MCF 10A (cell line): ENCODE measurements at regions not wholly inside any gene's neighbourhood (a gene's known extent, or its start where the extent isn't known, plus 50 kb on each side); places are given as distances from the start of the nearest gene placed in this dataset.
"Not testable (repeated sequence)": the region's sequence is repeated elsewhere in the genome, so short reads cannot be mapped to it uniquely, and the experiment has no call there.

ENCODE experiments used
- BruUV-seq: library from RNA; stranded (reverse); fragments of 400-500 nt; replicated peaks from 2 replicates; lab custom pipeline; 2021; lab: Mats Ljungman, UMichigan
- CTCF ChIA-PET: fragments of 300-600 bp; sonication (Branson Sonifier 250); formaldehyde crosslinking; extraction: SDS; loops from one replicate; lab custom pipeline; 2021; ENCODE audit warnings: antibody characterized with exemption, inconsistent platforms; lab: Yijun Ruan, JAX
- POLR2A ChIA-PET: fragments of 300-600, 350-650 bp; sonication (Branson Sonifier 250); formaldehyde crosslinking; extraction: SDS; loops from one replicate; lab custom pipeline; 2020; ENCODE audit warnings: antibody characterized with exemption, inconsistent platforms; lab: Yijun Ruan, JAX
- DNase-seq: peaks from one replicate; pipeline ENCODE4 v3.0.0-alpha.2; 2018; ENCODE audit not compliant: unreplicated experiment
- H3K27ac Mint-ChIP-seq: one replicate; pipeline ENCODE4 v1.8.0; 2022; ENCODE audit warnings: mild to moderate bottlenecking, low read depth, mixed read lengths; ENCODE audit not compliant: unreplicated experiment
- H3K27me3 Mint-ChIP-seq: one replicate; pipeline ENCODE4 v1.8.0; 2022; ENCODE audit warnings: mixed read lengths; ENCODE audit not compliant: insufficient read depth, unreplicated experiment
- H3K36me3 Mint-ChIP-seq: one replicate; pipeline ENCODE4 v1.8.0; 2022; ENCODE audit warnings: mild to moderate bottlenecking, moderate library complexity, mixed read lengths; ENCODE audit not compliant: insufficient read depth, unreplicated experiment
- H3K4me1 Mint-ChIP-seq: one replicate; pipeline ENCODE4 v1.8.0; 2022; ENCODE audit warnings: mixed read lengths; ENCODE audit not compliant: insufficient read depth, unreplicated experiment
- H3K4me3 Mint-ChIP-seq: one replicate; pipeline ENCODE4 v1.8.0; 2022; ENCODE audit warnings: mild to moderate bottlenecking, moderate library complexity, mixed read lengths; ENCODE audit not compliant: unreplicated experiment
- H3K9me3 Mint-ChIP-seq: one replicate; pipeline ENCODE4 v1.8.0; 2022; ENCODE audit warnings: mixed read lengths; ENCODE audit not compliant: unreplicated experiment
- CTCF ChIP-seq: fragments of 200-600 bp; IDR thresholded peaks from one replicate; pipeline ENCODE4 v1.8.0; 2022; ENCODE audit warnings: antibody characterized with exemption, mild to moderate bottlenecking; ENCODE audit not compliant: unreplicated experiment
- intact Hi-C: fragments of 100-400 bp; cut with micrococcal nuclease; formaldehyde crosslinking; loops from 2 replicates; pipeline ENCODE4 v1.14.1; 2022

DNA sequence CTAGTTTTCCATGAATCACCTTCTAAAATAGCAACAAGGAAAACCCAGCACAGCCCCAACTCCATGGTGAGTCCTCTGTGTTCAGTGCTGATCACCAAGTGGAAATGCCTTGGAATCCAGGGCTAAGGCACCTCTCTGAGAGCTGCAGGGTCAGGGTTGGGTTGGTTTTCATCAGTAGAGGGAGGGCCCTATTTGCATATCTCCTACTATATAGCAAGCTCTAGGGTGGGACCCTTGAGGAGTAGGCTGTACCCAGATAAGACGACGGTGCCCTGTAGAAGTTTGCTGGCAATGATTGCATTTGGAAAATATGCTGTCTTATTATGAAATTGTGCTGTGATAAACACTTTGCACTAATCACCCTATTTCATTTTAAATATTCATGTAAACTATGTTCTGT, 1011.8 kb downstream of the TMEM121 start:
- TF ChIP-seq CTCF = no peak
- ChIA-PET CTCF (interaction anchor here (0.9 to 1.3 kb wide), 2 partner anchors 15 to 34 kb away, joined by 3 to 5 read pairs; no protein-coding TSS in a partner anchor), POLR2A (no interaction called here)
- H3K9me3 Mint-ChIP-seq = no peaks in the 10 kb centered on the region
- H3K27me3 Mint-ChIP-seq = peaks cover 45% of the 10 kb centered on the region
- intact Hi-C loops = loop anchor here (10.0 kb wide), 1 partner anchor 103 kb away; no protein-coding TSS in a partner anchor
- no TSS peak for BruUV-seq
- no peaks in the 10 kb centered on the region for H3K36me3 Mint-ChIP-seq
- no peak overlapping the region for H3K27ac Mint-ChIP-seq
- H3K4me3 Mint-ChIP-seq = no peak overlapping the region
- DNase-seq = no peak
- no peaks in the 10 kb centered on the region for H3K4me1 Mint-ChIP-seq

DNA sequence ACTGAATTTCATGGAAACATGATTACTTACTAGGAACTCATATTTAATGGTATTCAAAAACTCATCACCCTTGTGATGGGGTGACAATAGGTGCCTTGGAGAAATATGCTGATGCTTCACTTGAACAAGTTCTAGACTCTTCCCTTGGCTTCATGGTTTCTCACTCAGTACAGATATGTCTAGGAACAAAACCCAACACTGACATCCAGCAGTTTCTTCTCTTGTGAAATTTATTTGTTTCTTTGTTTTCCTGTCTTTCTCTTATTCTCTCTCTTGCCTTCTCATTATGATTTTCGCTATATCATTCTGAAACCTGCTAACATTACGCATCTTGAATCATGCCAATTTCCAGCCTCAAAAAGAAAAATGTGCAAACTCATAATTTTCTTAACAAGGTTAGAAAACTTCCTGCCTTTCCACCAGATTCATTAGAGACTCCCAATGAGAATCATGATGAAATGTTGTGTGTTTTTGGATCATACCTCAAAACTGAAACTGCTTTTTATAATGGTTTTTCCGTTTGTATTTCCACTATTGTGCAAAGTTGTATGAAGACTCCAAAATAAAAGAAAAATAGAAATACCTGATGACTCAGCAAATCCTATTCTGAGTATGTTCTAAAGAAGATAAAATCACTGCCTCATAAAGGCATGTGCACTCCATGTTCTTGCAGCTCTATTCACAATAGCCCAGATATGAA, 1021.5 kb downstream of the TMEM121 start:
- ChIA-PET POLR2A (no interaction called here), CTCF (interaction anchor here (0.6 kb wide), 1 partner anchor 38 kb away, joined by 3 read pairs; no protein-coding TSS in a partner anchor)
- DNase-seq = no peak
- H3K4me3 Mint-ChIP-seq = no peak overlapping the region
- intact Hi-C loops = no loop called here
- peaks cover 55% of the 10 kb centered on the region for H3K27me3 Mint-ChIP-seq
- no peaks in the 10 kb centered on the region for H3K36me3 Mint-ChIP-seq
- no peak overlapping the region for H3K27ac Mint-ChIP-seq
- no peaks in the 10 kb centered on the region for H3K9me3 Mint-ChIP-seq
- BruUV-seq = no TSS peak
- TF ChIP-seq CTCF = no peak
- H3K4me1 Mint-ChIP-seq = no peaks in the 10 kb centered on the region

DNA sequence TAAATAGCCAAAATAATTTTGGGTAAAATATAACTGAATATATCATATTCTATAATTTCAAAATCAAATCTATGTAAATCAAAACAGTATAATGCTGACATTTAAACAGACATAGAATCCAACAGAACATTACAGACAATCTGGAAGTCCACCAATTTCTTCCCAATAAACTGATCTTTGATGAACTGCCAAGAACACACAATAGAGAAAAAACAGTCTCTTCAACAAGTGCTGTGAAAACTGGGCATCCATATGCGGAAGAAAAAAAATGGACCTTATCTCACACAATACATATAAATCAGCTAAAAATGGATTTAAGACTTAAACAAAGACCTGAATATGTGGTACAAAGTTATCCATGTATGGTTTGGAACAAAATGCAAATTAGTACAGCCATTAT, 1022.7 kb downstream of the TMEM121 start:
- no TSS peak for BruUV-seq
- no peaks in the 10 kb centered on the region for H3K9me3 Mint-ChIP-seq
- TF ChIP-seq CTCF = no peak

GRCh38 chr14:106551265-106551664, 1024.9 kb downstream of the TMEM121 start:
- ChIA-PET POLR2A (interaction anchor here (0.6 kb wide), 1 partner anchor 432 kb away, joined by 3 read pairs; no protein-coding TSS in a partner anchor), CTCF (no interaction called here)
- H3K27me3 Mint-ChIP-seq = peaks cover 67% of the 10 kb centered on the region
- TF ChIP-seq CTCF = no peak
- no peak overlapping the region for H3K4me3 Mint-ChIP-seq
- no peak overlapping the region for H3K27ac Mint-ChIP-seq
- no peaks in the 10 kb centered on the region for H3K4me1 Mint-ChIP-seq
- peak; percentile 11 for DNase-seq
- intact Hi-C loops = no loop called here
- no peaks in the 10 kb centered on the region for H3K36me3 Mint-ChIP-seq
- no peaks in the 10 kb centered on the region for H3K9me3 Mint-ChIP-seq
- BruUV-seq = no TSS peak

More for the DNA sequence above, 1022.7 kb downstream of the TMEM121 start:
- Mint-ChIP-seq H3K36me3 (no peaks in the 10 kb centered on the region), H3K27ac (no peak overlapping the region), H3K27me3 (peaks cover 58% of the 10 kb centered on the region), H3K4me1 (no peaks in the 10 kb centered on the region), H3K4me3 (no peak overlapping the region)
- POLR2A ChIA-PET = no interaction called here
- CTCF ChIA-PET = interaction anchor here (0.6 kb wide), 1 partner anchor 113 kb away, joined by 3 read pairs; no protein-coding TSS in a partner anchor
- DNase-seq = no peak
- intact Hi-C loops = no loop called here

- intact Hi-C loops, H3K36me3 Mint-ChIP-seq, POLR2A ChIA-PET, H3K4me3 Mint-ChIP-seq, H3K27ac Mint-ChIP-seq, DNase-seq, H3K4me1 Mint-ChIP-seq, H3K9me3 Mint-ChIP-seq, BruUV-seq: not testable (repeated sequence)
- CTCF ChIA-PET = interaction anchor here (0.6 to 2.6 kb wide), 3 partner anchors 26 to 209 kb away, joined by 3 to 8 read pairs (median 3); no protein-coding TSS in a partner anchor
- peaks cover 51% of the 10 kb centered on the region for H3K27me3 Mint-ChIP-seq
Measured at GRCh38 chr14:106556211-106556610, 1029.8 kb downstream of the TMEM121 start.
